HG03354 (cell line): ENCODE measurements at regions not wholly inside any gene's neighbourhood (a gene's known extent, or its start where the extent isn't known, plus 50 kb on each side); places are given as distances from the start of the nearest gene placed in this dataset.
"Not testable (repeated sequence)": the region's sequence is repeated elsewhere in the genome, so short reads cannot be mapped to it uniquely, and the experiment has no call there.

Experiments
- ATAC-seq: cut with Tn5 transposase; IDR thresholded peaks from one replicate; pipeline ENCODE4 v1.9.1; 2021; ENCODE audit warnings: mild to moderate bottlenecking; ENCODE audit not compliant: unreplicated experiment, poor library complexity, severe bottlenecking

DNA sequence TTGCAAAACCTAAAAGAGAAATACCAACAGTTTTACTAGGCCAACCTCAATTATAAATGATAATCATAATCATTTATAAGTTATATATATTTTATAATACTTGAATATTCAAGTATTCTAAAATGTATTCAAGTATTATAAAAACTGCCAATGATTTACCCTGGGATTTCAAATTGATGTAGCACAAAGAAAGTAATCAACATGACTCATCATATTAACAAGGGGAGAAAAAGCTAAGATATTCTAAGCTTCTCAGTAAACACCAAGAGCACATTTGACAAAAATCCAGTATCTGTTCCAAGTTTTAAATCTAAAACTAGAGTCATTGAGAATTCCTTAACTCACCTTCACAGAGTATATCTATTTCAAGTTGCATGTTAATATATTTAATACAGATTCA, 56.1 kb downstream of the CAPZA3 start:
- no peak for ATAC-seq

DNA sequence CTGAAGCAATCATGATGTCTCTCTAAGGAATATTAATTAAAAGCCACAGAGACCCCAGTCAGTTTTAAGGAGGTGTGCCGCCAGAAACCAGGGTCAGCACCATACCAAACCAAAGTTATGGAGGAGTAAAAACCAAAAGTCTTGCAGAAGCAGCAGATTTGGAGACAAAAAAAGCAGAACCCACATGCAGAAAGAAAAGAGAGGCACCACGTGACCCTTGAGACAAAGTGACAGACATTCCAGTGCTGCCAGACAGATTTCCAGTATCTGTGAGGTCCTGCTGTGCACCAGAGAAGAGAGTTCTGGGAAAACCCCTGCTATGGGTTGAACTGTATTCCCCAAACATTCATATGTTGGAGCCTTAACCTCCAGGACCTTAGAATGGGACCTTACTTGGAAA, 59.7 kb downstream of the CAPZA3 start:
- ATAC-seq = no peak

DNA sequence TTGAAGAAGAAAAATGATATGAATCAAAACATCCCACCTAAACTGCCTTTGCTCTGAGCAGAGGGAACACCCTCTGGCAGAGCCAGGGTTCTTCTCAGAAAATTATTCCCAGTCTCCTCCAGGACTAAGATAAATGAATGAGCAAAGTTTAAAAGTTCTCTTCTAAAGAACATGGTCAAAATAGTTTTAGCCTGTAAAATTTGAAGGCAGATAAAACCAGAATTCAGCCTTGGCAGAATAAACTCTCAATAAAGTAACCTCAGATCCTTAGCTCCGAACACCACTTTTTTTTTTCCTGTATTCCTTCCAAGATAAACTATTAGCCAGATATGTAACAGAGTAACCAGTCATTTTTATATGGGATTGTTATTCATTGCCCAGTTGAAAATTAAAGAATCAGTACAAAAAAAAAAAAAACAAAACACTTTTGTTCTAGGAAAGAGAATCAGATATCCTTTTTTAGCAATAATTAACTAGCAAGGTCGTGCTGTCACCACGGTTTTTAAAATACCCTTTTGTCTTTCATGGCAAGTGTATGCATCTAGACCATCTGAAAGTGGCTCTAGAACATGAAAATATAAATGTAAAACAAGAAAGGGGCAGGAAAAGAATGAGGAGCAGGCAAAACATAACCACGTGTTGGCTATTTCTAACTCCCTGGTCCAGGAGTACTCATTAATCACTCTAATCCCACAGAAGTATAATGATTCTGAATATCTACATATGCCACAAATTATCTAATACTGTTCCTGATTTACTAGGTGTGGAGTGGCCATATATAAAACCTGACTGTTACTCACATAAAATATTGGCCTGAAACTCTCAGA, 60.8 kb downstream of the CAPZA3 start:
- no peak for ATAC-seq

DNA sequence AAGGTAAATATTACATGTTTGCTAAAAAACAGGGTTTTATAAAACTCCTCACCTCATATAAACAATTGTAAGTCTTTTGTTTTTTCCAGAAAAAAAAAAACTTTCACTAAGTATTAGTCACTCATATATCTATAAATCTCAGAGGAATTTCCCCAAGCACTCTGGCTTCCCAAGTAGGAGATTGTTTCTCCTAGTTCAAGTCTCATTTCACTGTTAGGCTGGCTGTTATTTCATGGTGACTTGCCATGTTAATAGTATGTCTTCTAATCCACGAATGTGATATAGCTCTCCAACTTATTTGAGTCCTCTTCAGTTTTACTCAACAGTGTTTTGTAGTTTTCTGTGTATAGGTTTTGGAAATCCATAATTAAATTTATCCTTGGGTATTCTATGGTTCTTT, 61.6 kb downstream of the CAPZA3 start:
- no peak for ATAC-seq

DNA sequence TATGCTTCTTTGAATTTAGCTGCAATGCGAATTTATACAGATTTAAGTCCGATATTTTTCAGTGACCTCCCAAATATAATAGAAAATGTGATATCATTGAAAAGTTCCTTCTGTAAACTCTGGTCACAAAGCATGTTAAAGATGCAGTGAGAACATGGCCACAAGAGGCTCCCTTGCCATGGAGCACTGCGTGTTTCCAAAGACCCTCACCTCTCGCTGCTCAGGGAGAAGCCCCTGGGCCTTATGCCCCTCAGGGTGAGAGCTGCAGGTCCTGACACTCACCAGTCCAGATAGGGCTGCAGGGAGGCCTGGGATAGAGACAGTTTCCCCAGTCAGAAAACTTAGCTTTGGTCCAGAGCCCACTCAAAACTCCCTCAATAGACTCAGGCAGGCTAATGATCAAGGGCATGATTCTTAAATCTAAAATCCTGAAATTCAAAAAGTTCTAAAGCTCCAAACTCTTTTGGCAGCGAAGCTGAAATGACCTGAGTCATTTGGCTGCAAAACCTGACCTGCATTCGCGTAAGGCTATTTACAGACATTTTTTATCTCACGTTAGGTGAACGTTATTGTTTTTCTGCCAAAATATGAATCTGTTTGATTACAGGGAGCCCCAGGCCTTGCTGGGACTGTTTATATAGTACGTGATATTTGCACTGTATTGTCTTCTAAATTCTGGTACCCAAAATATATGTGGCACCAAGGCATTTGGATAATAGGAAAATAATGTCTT, 67.8 kb downstream of the CAPZA3 start:
- no peak for ATAC-seq

DNA sequence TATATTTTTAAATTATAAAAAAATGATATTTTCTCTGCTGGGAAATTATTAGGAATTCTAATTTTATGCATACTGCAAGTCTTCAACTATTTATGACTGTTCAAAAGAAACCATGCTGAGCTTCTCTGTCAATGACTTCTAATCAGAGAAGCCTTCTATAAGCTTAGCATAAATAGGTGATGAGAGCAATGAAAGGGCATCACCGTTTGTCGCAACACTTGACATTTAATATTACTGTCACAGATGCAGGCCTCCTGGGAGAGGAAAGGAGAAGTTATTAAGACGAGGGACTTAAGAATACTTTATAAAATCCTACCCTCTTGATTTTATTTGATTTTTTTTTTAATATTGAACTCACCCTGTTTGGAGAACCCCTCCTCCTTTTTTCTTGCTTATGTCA, 69.8 kb downstream of the CAPZA3 start:
- ATAC-seq = no peak

DNA sequence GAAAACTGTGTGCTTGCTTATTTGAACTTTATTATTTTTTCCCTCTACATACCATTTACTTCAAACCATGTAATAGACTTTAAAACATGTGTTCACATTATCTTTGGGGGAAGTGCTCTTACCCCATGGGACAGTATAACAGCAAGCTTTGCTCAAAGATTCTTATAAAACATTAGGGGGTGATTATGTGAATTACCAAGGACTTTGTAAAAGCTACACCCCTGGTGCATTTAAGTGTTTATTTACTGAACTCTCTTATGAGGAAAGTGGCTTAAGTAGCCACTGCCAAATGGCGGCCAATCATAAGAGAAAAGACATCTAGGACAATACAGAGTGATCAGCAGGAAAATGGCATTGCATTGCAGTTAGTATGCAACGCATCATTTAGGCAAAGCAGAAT, 70.3 kb downstream of the CAPZA3 start:
- no peak for ATAC-seq

DNA sequence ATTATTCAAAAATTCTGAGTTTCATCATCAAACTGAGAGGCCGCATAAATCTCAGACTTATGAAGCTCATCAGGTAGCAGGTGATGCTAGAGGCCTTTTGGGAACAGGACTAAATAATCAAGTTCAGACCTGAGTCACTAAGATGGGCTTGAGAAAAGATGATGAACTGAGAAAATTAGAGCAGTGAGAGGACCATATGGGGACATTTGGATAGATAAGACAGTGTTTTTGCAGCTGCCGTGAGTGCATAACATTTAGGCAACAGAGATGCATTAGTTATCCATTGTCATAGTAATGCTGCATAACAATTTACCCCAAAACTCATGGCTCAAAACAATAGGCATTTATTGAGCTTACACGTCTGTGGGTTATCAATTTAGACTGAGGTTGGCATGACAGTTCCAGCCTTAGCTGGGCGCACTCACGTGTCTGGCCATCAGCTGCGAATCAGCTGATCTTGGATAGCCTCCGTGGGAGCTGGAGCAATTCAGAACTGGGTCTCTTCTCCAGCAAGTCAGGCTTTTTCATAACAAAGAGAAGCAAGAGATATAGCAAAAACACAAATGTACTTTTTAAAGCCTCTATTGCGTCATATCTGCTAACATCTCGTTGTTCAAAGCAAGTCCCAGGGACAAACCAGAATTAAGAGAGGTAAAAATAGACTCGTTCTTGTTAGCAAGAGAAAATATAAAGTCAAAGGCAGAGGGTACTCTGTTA, 72.8 kb downstream of the CAPZA3 start:
- ATAC-seq = no peak

DNA sequence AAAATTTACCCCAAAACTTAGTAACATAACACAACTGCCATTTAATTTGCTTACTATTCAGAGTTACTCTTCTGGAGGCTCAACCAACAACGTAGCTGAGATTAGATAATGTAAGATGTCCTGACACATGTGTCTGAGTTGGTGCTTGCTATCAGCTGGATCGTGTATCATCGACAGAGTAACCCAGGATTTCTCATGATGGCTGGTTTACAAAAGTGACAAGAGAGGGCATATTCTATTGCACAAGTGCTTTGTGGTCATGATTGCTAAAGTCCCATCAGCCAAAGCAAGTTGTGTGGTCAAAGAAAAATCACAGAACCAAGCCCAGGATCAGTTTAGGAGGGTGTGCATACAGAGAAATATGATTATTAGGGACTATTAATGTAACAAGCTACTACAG, 73.4 kb downstream of the CAPZA3 start:
- ATAC-seq = no peak

DNA sequence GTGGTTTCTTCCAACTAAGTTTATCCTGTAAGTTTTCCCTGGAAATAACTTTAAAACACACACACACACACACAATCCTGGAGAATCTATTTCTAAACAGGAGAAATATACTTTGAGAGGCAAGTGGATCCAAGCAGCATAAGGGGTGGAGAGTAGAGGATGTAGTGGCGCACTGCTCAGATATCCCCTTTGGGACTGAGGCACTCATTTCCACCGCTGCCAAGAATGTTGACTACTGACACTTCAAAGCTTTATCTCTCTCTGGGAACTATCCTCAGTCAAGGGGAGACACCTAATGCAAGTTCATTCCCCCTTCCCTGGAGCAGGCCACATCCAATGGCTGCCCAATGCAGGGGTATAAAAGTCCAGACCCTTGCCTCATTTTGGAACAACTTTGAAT, 75.8 kb downstream of the CAPZA3 start:
- no peak for ATAC-seq

DNA sequence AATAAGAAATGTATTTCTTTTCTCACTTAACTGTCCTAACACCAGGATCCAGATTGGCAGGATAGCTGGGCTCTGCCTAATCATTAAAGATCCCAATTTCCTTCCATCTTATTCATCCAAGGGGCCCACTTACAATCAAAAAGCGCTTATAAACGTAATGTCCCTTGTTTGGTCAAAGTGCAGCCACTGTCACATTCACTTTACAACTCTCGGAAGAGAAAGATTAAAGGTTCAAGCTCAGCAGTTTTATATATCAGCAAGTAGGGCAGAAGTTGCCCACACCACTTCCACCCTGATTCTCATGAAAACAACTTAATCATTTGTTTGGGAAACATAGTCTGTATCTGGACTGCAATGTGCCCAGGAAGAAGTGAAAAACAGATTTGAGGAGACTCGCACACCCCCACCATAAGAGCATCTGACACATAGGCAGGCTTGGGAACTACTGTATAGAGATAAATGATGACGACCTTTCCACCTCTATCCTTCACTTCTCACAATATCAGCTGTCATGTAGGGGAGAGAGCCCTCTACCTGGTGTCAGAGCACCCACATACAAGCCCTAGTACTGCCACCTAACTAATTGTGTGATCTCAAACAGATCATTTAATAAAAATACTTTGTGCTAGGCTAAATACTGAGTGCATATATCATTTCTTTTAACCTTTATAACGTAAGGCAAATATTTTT, 80.8 kb downstream of the CAPZA3 start:
- no peak for ATAC-seq

DNA sequence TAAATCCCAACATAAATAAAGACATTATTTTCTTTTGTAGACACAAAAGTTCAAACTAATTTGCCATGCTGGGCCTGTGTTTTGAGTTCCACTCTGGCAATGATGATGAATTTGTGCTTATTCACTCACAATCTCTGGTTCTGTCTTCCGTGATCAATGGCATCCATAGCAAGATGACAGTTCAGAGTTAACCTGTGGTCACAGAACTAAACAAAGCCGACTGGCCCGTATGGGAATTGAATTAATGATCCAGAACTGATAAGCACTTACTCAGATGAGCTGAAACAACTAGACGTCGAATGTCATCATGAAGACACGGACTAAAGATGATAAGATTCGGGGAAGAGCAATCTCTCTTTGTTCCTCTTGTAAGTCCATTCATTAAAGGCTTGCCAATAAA, 81.6 kb downstream of the CAPZA3 start:
- no peak for ATAC-seq

DNA sequence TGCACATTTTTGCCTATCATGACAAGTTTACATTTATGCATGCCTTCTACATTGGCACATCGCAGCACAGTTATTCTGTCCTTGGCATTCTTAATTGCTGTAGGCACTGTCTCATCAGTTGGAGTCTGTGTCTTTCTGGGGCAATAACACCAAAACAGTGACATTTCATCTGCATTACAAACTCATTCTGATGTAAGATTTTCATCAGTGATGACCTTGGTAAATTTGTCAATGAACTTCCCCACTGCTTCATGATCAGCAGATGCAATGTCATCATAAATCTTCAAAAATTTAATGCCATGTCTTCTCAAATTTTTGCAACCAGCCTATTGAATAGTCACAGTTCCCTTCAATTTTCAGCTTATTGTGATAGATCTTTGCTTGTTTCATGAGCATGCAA, 85.5 kb downstream of the CAPZA3 start:
- no peak for ATAC-seq

DNA sequence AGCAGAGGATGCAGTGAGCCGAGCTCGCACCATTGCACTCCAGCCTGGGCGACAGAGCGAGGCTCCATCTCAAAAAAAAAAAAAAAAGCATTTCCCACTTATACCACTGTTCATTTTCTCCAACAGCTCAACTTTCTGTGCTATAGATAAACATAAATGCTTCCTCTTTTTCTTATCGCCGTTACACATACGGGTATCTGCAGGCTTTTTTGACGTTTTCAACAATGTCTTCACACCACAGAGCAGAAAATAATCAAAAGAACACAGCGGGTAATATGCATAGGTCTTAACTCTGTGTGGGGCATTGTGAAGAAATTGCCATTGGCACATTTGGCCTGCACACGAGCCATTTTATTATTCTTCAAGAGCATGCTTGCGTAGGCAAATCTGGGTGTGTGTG, 86.4 kb downstream of the CAPZA3 start:
- ATAC-seq = no peak

DNA sequence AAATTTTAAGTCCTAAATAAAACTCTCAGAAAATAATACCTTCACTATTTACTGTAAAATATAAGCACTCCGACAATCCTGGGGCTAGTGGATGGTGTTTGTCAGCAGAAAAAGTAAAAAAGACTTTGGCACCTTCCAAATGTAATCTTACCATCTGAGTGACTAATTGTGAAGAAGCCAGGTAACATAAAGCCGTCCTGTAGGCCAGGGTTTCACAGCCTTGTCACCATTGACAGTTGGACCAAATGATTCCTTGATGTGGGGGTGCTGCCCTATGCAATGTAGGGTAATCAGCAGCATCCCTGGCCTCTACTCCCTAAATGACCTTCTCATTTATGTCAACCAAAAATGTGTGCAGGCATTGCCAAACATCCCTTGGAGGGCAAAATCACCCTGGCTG, 87.2 kb downstream of the CAPZA3 start:
- no peak for ATAC-seq

DNA sequence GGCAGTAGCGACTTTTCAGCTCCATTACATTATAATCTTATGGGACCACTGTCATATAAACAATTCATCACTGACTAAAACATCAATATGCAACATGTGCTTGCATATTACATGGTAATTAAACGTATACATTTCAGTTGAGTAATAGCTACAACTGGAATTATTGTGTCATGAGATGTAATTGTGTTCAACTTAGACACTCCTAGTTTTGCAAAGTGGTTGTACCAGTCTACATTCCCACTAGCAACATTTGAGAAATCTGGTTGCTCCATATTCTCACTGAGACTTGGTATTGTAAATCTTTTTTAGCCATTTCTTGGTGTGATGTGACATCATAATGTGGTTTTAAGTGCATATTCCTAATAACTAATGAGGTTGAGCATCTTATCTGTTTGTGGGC, 90.0 kb downstream of the CAPZA3 start:
- ATAC-seq = no peak

DNA sequence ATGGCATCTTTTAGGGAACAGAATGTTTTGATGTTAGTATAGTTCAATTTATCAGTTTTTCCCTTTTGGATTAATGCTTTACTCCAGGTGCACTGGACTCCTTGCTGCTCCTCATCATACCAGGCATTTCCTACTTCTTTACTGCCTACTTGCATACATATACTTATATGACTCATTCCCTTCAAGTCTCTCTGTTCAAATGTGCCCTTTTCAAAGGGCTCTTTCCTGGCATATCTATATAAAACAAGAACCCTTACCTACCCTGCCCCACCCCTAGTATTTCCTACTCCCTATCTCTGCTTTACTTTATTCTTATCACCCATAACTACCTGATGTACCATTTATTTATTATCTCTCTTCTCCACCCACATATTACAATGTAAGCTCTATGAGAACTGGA, 90.6 kb downstream of the CAPZA3 start:
- ATAC-seq = no peak

DNA sequence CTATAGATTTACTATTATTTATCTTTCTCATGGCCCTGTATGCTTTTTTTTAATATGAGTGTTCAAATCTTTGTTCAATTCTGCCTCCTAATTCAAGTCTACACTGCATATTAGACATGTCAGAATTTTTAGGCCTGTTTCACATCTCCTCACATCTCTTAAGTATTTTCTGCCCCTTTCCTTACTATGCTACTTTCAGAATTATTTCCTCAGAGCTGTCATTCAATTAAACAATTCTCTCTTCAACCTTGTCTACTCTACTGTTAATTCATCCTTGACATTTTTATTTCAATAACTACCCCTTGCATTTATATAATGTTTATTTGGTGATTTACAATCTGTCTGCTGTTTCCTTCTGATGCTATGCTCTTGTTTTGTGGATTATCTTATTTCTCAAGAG, 91.1 kb downstream of the CAPZA3 start:
- no peak for ATAC-seq

DNA sequence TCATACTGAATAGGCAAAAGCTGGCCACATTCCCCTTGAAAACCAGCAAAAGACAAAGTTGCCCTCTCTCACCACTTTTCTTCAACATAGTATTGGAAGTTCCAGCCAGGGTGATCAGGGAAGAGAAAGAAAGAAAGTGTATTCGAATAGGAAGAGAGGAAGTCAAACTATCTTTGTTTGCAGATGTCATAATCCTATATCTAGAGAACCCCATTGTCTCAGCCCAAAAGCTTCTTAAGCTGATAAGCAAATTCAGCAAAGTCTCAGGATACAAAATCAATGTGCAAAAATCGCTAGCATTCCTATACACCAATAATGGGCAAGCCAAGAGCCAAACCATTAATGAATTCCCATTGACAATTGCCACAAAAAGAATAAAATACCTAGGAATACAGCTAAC, 95.0 kb downstream of the CAPZA3 start:
- not testable (repeated sequence) for ATAC-seq

DNA sequence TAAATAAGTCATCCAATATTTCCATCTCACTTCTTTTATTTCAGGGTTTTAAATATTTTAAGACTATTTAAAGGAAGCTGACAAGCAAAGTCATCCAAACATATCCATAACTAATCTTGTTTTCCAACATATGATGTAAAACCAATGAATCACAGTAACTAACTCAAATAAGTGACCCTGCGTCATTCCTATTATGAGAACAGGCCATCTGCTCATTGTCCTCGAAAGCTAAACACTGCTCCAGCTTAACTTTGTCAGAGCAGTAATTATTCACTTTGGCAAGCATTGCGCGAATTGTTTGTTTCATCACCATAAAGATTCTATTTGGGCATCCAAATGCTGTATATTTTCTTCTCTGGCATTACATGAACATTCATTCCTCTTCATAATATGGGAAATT, 99.1 kb downstream of the CAPZA3 start:
- ATAC-seq = no peak
